ENCODE measurements at regions not wholly inside any gene's neighbourhood (a gene's known extent, or its start where the extent isn't known, plus 50 kb on each side); places are given as distances from the start of the nearest gene placed in this dataset.

- no peak for TF ChIP-seq CTCF (IDR thresholded peaks at IDR 0.05)
- TF ChIP-seq ZFX (IDR thresholded peaks at IDR 0.05; ENCODE audit: borderline replicate concordance): no peak
Measured at GRCh38 chr5:96036301-96036700, 74.7 kb upstream of the ELL2 start.
